A673 (cell line): ENCODE measurements at regions not wholly inside any gene's neighbourhood (a gene's known extent, or its start where the extent isn't known, plus 50 kb on each side); places are given as distances from the start of the nearest gene placed in this dataset.
A peak's percentile ranks its signal among the peaks of the same experiment; 100 is the strongest.

Experiments
- BruUV-seq: library from RNA; stranded (reverse); fragments of 400-500 nt; replicated peaks from 2 replicates; lab custom pipeline; 2021; lab: Mats Ljungman, UMichigan
- CTCF ChIA-PET: fragments of 300-600 bp; sonication (Branson Sonifier 250); formaldehyde crosslinking; loops from one replicate; lab custom pipeline; 2022; ENCODE audit warnings: antibody characterized with exemption; lab: Charles Lee
- POLR2A ChIA-PET: fragments of 300-600 bp; sonication (Branson Sonifier 250); formaldehyde crosslinking; loops from one replicate; lab custom pipeline; 2022; ENCODE audit warnings: antibody characterized with exemption; ENCODE audit not compliant: low non-redundant PET; lab: Charles Lee
- DNase-seq: peaks from one replicate; pipeline ENCODE4 v3.0.0-alpha.2; 2015; ENCODE audit warnings: low spot score
- H3K27ac ChIP-seq: fragments of 200-600 bp; sonication (generic); 2 replicates; pipeline ENCODE4 v1.5.1; 2016; ENCODE audit warnings: mixed run types, low read depth, mild to moderate bottlenecking, mixed read lengths, antibody characterized with exemption, low read length; ENCODE audit not compliant: poor library complexity, severe bottlenecking
- H3K27me3 ChIP-seq: fragments of 200-600 bp; sonication (generic); replicated peaks from 2 replicates; pipeline ENCODE4 v1.6.1; 2017; ENCODE audit warnings: mixed run types, low read depth, mild to moderate bottlenecking, mixed read lengths, antibody characterized with exemption, low read length; ENCODE audit not compliant: insufficient read depth, poor library complexity
- H3K36me3 ChIP-seq: fragments of 200-600 bp; sonication (generic); 2 replicates; pipeline ENCODE4 v1.6.1; 2016; ENCODE audit warnings: mixed run types, mild to moderate bottlenecking, mixed read lengths, antibody characterized with exemption, low read length; ENCODE audit not compliant: insufficient read depth, poor library complexity, severe bottlenecking
- H3K4me1 ChIP-seq: fragments of 200-600 bp; sonication (generic); 2 replicates; pipeline ENCODE4 v1.6.1; 2017; ENCODE audit warnings: mixed run types, mild to moderate bottlenecking, mixed read lengths, antibody characterized with exemption, low read length; ENCODE audit not compliant: insufficient read depth, poor library complexity, severe bottlenecking
- H3K4me3 ChIP-seq: fragments of 200-600 bp; sonication (generic); 2 replicates; pipeline ENCODE4 v1.5.1; 2016; ENCODE audit warnings: low read depth, mixed run types, mild to moderate bottlenecking, mixed read lengths, low read length; ENCODE audit not compliant: poor library complexity, severe bottlenecking
- H3K9me3 ChIP-seq: fragments of 200-600 bp; sonication (generic); 2 replicates; pipeline ENCODE4 v1.6.1; 2016; ENCODE audit warnings: mixed run types, low read depth, mild to moderate bottlenecking, mixed read lengths, antibody characterized with exemption, low read length; ENCODE audit not compliant: poor library complexity, severe bottlenecking
- EZH2 ChIP-seq: fragments of 200-600 bp; sonication (generic); IDR thresholded peaks from 2 replicates; pipeline ENCODE4 v1.6.1; 2017; ENCODE audit warnings: borderline replicate concordance, low read depth, mild to moderate bottlenecking, mixed read lengths, antibody characterized with exemption, low read length; ENCODE audit not compliant: poor library complexity, severe bottlenecking
- intact Hi-C: fragments of 100-400 bp; cut with micrococcal nuclease; formaldehyde crosslinking; loops from one replicate; pipeline ENCODE4 v1.10.0; 2022; ENCODE audit not compliant: unreplicated experiment
- TF ChIP-seq, protein P1 (sequence below): fragments of 300-800, 200-600 bp; sonication (generic); conservative IDR thresholded peaks from 2 replicates; pipeline ENCODE4 v1.5.1; 2017; ENCODE audit warnings: low read depth, mild to moderate bottlenecking, antibody characterized with exemption, low read length, moderate library complexity, mixed read lengths

DNA sequence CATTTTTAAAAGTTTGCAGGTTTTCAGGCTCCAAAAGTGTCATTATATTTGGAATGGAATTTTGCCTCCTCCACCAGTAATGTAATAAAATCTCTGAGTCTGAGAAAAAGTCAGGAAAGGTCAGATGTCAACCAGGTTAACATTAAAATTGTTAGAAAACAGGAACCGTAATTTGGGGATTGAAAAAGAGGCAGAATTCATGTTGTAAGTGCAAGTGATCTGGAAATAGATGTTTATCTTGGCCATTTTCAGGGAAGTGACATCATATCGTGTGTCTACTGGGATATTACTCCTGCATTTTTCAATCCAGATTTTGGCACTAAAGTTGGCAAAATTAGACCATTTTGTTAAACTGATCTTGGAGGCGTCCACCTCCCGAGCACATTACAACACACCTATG lies 428.5 kb upstream of the MGMT start:
- Histone ChIP-seq H3K9me3 (no peaks in the 10 kb centered on the region), H3K27me3 (no peaks in the 10 kb centered on the region), H3K27ac (peak overlapping the region; percentile 71), H3K4me1 (peaks cover 74% of the 10 kb centered on the region), H3K36me3 (no peaks in the 10 kb centered on the region), H3K4me3 (no peak overlapping the region)
- ChIA-PET CTCF (no interaction called here), POLR2A (interaction anchor here (0.5 kb wide), 1 partner anchor 64 kb away, joined by 5 read pairs; no protein-coding TSS in a partner anchor)
- intact Hi-C loops: loop anchor here (10.0 kb wide), 2 partner anchors 426 to 816 kb away; partner anchors contain the start of gene MGMT
- no peak for DNase-seq
- no peak for TF ChIP-seq EZH2
- TF ChIP-seq, protein P1, sequence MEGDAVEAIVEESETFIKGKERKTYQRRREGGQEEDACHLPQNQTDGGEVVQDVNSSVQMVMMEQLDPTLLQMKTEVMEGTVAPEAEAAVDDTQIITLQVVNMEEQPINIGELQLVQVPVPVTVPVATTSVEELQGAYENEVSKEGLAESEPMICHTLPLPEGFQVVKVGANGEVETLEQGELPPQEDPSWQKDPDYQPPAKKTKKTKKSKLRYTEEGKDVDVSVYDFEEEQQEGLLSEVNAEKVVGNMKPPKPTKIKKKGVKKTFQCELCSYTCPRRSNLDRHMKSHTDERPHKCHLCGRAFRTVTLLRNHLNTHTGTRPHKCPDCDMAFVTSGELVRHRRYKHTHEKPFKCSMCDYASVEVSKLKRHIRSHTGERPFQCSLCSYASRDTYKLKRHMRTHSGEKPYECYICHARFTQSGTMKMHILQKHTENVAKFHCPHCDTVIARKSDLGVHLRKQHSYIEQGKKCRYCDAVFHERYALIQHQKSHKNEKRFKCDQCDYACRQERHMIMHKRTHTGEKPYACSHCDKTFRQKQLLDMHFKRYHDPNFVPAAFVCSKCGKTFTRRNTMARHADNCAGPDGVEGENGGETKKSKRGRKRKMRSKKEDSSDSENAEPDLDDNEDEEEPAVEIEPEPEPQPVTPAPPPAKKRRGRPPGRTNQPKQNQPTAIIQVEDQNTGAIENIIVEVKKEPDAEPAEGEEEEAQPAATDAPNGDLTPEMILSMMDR: no peak
- BruUV-seq: no TSS peak

DNA sequence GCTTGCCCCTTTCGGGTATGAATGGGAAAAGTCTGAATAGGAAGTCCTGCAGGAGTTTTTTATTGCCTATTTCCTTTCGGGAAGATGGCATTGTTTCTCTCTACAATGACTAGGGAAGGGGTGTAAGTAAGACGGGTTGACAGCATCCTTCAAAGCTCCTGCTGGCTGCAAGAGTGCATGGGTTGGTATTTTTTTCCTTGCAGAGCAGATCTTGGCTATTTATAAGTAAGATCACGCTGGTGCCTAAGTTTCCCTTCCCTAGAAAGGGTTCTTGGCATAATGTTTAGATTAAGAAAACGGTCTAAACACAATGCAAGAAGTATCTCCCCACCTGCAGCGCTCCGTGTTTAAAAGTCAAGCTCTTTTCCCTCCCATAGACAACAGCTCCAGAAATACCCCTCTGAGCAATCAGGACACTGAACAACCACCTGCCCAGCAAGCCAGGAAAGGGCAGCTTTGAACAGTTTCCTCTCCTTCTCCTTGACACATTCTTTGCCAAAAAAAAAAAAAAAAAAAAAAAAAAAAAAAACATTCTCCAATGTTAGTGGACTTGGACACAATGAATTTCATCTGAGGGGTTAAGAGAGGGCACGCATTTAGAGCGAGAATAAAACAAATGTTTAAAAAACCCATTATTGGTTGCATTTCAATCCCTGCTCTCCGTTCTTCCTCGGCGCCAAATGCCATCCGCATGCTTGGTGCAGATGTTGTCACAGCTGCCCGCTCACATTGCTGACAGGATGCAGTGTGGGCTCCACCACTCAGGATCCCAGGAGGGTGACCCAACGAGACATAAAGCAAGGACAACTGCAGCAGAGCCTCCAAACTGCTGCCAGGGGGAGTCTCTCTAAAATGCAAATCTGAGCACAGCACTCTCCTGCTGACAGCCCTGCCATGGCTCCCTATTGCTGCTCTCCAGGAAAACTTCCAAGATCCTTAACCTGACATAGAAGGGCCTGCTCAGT lies 427.4 kb upstream of the MGMT start:
- BruUV-seq: no TSS peak
- TF ChIP-seq, protein P1: no peak
- TF ChIP-seq EZH2: no peak
- CTCF ChIA-PET: interaction anchor here (0.6 to 0.9 kb wide), 3 partner anchors 23 to 289 kb away, joined by 7 to 11 read pairs (median 7); no protein-coding TSS in a partner anchor
- intact Hi-C loops: loop anchor here (10.0 kb wide), 2 partner anchors 425 to 815 kb away; partner anchors contain the start of gene MGMT
- Histone ChIP-seq H3K4me3 (no peak overlapping the region), H3K27ac (peak overlapping the region; percentile 71), H3K27me3 (no peaks in the 10 kb centered on the region), H3K9me3 (no peaks in the 10 kb centered on the region), H3K4me1 (peaks cover 71% of the 10 kb centered on the region), H3K36me3 (no peaks in the 10 kb centered on the region)
- peak; percentile 84 for DNase-seq
- POLR2A ChIA-PET: no interaction called here

DNA sequence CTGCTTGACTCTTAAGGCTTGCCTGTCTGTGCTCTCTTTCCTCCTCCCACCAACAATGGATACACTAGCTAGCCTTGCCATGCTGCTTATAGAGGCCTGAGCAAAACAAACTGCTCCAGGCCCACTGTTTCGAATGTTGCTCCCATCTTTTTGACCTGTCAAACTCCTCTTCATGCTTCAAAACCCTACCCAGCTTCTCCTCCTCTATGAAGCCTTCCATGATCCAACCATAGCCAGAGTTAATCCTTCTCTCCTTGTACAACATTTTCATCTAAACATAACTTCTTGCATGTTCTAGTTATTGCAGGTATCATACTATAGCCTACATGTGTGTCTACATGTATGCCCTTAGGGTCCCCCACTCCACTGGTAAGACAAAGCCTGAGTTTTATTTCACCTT lies 426.7 kb upstream of the MGMT start:
- H3K36me3 ChIP-seq: no peaks in the 10 kb centered on the region
- H3K9me3 ChIP-seq: no peaks in the 10 kb centered on the region
- H3K4me3 ChIP-seq: no peak overlapping the region
- ChIA-PET POLR2A (no interaction called here), CTCF (no interaction called here)
- intact Hi-C loops: no loop called here
- DNase-seq: no peak
- peak overlapping the region; percentile 71 for H3K27ac ChIP-seq
- no peaks in the 10 kb centered on the region for H3K27me3 ChIP-seq
- H3K4me1 ChIP-seq: peaks cover 70% of the 10 kb centered on the region
- TF ChIP-seq EZH2: no peak
- TF ChIP-seq, protein P1: no peak
- no TSS peak for BruUV-seq
